Spleen (tissue), 7 donors: ENCODE measurements at regions not wholly inside any gene's neighbourhood (a gene's known extent, or its start where the extent isn't known, plus 50 kb on each side); places are given as distances from the start of the nearest gene placed in this dataset.

Experiments
- POLR2A ChIP-seq, 3 donors: fragments of 450-650 bp; IDR thresholded peaks; one replicate each; pipeline ENCODE4 v1.5.1; 2017; ENCODE audit warnings: antibody characterized with exemption in 3 of 3, mild to moderate bottlenecking in 1 of 3
- TF ChIP-seq, protein P1 (sequence below), 11 experiments: fragments of 200-600 bp in 7 of 11; fragments of 450-650 bp in 4 of 11; sonication (generic) in 4 of 11; IDR thresholded peaks in 8 of 11; conservative IDR thresholded peaks in 3 of 11; 1 replicate in 7 of 11; 2 replicates in 4 of 11; pipeline versions ENCODE4 v1.4.0 to v1.8.0; 2016 to 2021; ENCODE audit warnings: antibody characterized with exemption in 11 of 11, inconsistent platforms in 4 of 11, mild to moderate bottlenecking in 1 of 11
- donor health status: DM: no; HTN: no; CAD: no; lungs with moderate emphysema.
- donor health status: DM: no; HTN: no; CAD: no.
- donor health status: DM: no; HTN: no; CAD: no.

DNA sequence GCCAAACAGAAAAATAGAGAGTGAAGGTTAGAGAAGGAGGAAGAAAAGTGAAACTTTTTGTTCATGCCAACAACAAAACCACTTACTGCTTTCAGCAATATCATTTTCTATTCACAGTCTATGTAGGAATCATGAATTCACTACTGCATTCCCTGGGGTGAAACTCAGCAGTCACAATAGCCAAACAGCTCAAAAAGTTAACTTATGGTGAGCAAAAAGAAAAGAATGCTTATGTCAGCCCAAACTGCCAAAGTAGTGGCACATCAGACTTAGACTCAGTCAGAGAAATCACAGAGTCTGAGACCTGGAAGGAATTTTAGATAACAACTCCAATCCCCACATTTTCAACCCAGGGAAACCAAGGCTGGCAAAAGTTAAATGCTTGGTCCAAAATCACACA lies 238.7 kb upstream of the TMCO5A start:
- TF ChIP-seq, protein P1, sequence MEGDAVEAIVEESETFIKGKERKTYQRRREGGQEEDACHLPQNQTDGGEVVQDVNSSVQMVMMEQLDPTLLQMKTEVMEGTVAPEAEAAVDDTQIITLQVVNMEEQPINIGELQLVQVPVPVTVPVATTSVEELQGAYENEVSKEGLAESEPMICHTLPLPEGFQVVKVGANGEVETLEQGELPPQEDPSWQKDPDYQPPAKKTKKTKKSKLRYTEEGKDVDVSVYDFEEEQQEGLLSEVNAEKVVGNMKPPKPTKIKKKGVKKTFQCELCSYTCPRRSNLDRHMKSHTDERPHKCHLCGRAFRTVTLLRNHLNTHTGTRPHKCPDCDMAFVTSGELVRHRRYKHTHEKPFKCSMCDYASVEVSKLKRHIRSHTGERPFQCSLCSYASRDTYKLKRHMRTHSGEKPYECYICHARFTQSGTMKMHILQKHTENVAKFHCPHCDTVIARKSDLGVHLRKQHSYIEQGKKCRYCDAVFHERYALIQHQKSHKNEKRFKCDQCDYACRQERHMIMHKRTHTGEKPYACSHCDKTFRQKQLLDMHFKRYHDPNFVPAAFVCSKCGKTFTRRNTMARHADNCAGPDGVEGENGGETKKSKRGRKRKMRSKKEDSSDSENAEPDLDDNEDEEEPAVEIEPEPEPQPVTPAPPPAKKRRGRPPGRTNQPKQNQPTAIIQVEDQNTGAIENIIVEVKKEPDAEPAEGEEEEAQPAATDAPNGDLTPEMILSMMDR (IDR thresholded peaks at IDR 0.05 in 8 of 11, conservative IDR thresholded peaks at IDR 0.05 in 3 of 11): no peak
- no peak for TF ChIP-seq POLR2A (IDR thresholded peaks at IDR 0.05)
